ENCODE measurements at regions not wholly inside any gene's neighbourhood (a gene's known extent, or its start where the extent isn't known, plus 50 kb on each side); places are given as distances from the start of the nearest gene placed in this dataset.

DNA sequence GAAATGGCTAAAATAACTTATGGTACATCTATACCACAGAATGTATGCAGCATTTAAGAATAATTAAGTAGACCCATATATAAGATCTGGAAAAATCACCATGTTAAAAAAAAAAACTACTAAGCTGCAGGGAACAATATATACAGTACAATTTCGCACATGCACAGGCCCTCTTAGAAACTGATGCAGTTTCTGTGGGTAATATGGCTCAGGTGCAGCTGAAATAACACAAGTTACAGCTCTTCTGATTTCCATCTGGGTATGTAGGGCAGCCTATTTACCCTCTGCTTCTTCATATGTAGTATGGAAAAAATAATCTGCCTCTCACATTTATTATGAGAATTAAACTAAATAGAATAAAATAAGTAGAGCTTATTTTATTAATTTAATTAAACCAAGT is 82.9 kb downstream of the YIPF5 start:
- H3K4me1 Mint-ChIP-seq: no peaks in the 10 kb centered on the region
- H3K4me1 ChIP-seq (ENCODE audit: control insufficient read depth, insufficient read depth, low read length): no peaks in the 10 kb centered on the region
- H3K9me3 Mint-ChIP-seq: peaks cover 0 to under 1% of the 10 kb centered on the region in 2 donors
- H3K9me3 ChIP-seq (ENCODE audit: control insufficient read depth, insufficient read depth, low read length): no peaks in the 10 kb centered on the region
- intact Hi-C loops (cut with micrococcal nuclease): no loop called here
- DNase-seq: no peak
- H3K4me3 ChIP-seq (ENCODE audit: low read length): no peak overlapping the region
- peaks cover 10% of the 10 kb centered on the region in 2 donors for H3K27me3 Mint-ChIP-seq (ENCODE audit: low read depth in 2 of 2)
- no peaks in the 10 kb centered on the region for H3K36me3 Mint-ChIP-seq
- TF ChIP-seq, protein P1, sequence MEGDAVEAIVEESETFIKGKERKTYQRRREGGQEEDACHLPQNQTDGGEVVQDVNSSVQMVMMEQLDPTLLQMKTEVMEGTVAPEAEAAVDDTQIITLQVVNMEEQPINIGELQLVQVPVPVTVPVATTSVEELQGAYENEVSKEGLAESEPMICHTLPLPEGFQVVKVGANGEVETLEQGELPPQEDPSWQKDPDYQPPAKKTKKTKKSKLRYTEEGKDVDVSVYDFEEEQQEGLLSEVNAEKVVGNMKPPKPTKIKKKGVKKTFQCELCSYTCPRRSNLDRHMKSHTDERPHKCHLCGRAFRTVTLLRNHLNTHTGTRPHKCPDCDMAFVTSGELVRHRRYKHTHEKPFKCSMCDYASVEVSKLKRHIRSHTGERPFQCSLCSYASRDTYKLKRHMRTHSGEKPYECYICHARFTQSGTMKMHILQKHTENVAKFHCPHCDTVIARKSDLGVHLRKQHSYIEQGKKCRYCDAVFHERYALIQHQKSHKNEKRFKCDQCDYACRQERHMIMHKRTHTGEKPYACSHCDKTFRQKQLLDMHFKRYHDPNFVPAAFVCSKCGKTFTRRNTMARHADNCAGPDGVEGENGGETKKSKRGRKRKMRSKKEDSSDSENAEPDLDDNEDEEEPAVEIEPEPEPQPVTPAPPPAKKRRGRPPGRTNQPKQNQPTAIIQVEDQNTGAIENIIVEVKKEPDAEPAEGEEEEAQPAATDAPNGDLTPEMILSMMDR (IDR thresholded peaks at IDR 0.05): no peak
- no peak overlapping the region for H3K4me3 Mint-ChIP-seq
- WGBS (ENCODE audit: insufficient coverage): 80% methylated on average over 1 of the region's 1 CpG
- H3K27ac Mint-ChIP-seq: no peak overlapping the region
- H3K27ac ChIP-seq (ENCODE audit: low read length): no peak overlapping the region
- no peaks in the 10 kb centered on the region for H3K36me3 ChIP-seq (ENCODE audit: control insufficient read depth, insufficient read depth, low read length)
- ATAC-seq: no peak
- H3K27me3 ChIP-seq (ENCODE audit: control insufficient read depth, insufficient read depth, low read length): no peaks in the 10 kb centered on the region

DNA sequence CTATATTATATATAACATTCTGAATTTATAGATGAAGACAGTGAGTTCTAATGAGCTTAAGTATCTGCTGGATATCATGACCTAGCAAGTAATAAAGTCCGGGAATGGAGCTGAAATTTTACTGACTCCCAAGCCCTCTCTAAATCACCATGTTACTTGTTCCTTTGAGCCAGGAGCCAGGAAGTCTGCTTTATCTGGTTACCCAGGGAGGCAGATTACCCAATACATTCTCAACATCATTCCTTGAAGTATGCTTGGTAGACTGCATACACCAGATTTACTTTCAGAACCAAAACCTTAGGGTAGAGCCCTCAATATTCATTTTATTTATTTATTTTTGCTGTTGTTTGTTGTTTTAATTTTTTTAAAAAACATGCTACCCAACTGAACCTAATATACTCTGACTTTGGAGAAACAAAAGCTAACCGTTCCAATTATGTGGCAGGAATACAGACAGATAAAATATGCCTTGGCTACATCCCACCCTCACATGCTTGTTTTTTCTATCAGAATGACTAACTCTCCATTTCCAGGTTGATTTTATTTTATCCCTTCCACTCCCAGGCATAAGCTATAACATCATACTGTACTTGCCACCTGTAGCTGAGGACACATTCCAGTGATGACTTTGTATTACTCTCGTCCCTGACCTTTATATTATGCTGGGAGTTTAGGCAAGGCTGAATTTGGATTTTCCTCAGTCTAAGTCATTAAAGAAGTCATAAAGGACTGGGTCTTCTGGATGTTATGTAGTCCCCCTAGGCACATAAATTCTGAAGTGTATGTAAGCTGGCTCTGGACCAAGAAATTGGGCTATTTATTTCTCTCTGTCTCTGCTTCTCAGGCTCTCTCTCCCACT is 82.0 kb downstream of the YIPF5 start:
- Histone ChIP-seq H3K36me3 (ENCODE audit: control insufficient read depth, insufficient read depth, low read length) (no peaks in the 10 kb centered on the region), H3K4me3 (ENCODE audit: low read length) (no peak overlapping the region), H3K9me3 (ENCODE audit: control insufficient read depth, insufficient read depth, low read length) (no peaks in the 10 kb centered on the region), H3K27me3 (ENCODE audit: control insufficient read depth, insufficient read depth, low read length) (no peaks in the 10 kb centered on the region), H3K27ac (ENCODE audit: low read length) (no peak overlapping the region), H3K4me1 (ENCODE audit: control insufficient read depth, insufficient read depth, low read length) (no peaks in the 10 kb centered on the region)
- Mint-ChIP-seq H3K27me3 (ENCODE audit: low read depth in 2 of 2) (peaks cover 10 to 14% of the 10 kb centered on the region in 2 donors), H3K4me1 (peaks cover 0 to 4% of the 10 kb centered on the region in 2 donors), H3K36me3 (no peaks in the 10 kb centered on the region), H3K27ac (no peak overlapping the region), H3K4me3 (no peak overlapping the region), H3K9me3 (no peaks in the 10 kb centered on the region)
- 90% methylated on average over 3 of the region's 3 CpGs for WGBS (ENCODE audit: insufficient coverage)
- intact Hi-C loops (cut with micrococcal nuclease): no loop called here
- TF ChIP-seq, protein P1 (IDR thresholded peaks at IDR 0.05): no peak
- ATAC-seq (no peak), DNase-seq (no peak)

DNA sequence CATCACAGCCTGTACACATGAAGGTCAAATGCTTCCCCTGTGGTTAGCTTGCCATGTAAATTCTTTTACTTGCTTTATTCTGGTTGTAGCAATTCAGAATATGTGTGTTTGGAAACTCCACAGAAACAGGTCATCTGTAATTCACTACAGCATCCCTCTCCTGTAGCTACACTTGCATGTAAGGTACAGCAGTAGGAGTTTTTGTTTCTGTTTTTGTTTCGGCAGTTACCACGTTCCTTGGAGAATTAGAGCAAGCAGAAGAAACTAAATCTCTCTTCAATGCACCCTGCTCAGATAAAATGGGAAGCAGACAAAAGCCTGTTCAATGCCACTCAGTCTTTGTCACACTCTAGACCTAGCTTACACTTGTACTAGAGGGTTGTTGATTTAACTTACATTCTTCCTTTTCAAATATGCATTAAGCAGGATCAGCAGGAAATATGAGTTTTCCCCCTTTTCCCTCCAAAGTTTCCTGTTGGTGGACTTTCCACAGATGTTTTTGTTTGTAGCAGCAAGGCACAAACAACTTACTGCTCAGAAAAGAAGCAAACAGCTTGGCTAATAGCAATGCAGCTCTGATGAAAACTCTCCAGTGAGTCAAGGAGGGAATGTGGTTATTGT is 80.9 kb downstream of the YIPF5 start:
- DNase-seq: no peak
- peaks cover 5 to 9% of the 10 kb centered on the region in 2 donors for H3K4me1 Mint-ChIP-seq
- H3K36me3 ChIP-seq (ENCODE audit: control insufficient read depth, insufficient read depth, low read length): no peaks in the 10 kb centered on the region
- WGBS (ENCODE audit: insufficient coverage): no CpG with 5 or more reads among the region's 2 CpGs
- H3K4me3 Mint-ChIP-seq: no peak overlapping the region
- intact Hi-C loops (cut with micrococcal nuclease): no loop called here
- H3K27me3 ChIP-seq (ENCODE audit: control insufficient read depth, insufficient read depth, low read length): no peaks in the 10 kb centered on the region
- no peaks in the 10 kb centered on the region for H3K36me3 Mint-ChIP-seq
- TF ChIP-seq, protein P1 (IDR thresholded peaks at IDR 0.05): no peak
- H3K9me3 ChIP-seq (ENCODE audit: control insufficient read depth, insufficient read depth, low read length): no peaks in the 10 kb centered on the region
- no peaks in the 10 kb centered on the region for H3K4me1 ChIP-seq (ENCODE audit: control insufficient read depth, insufficient read depth, low read length)
- no peak overlapping the region for H3K4me3 ChIP-seq (ENCODE audit: low read length)
- no peak overlapping the region for H3K27ac Mint-ChIP-seq
- no peak overlapping the region for H3K27ac ChIP-seq (ENCODE audit: low read length)
- ATAC-seq: no peak
- H3K27me3 Mint-ChIP-seq (ENCODE audit: low read depth in 2 of 2): peaks cover 10 to 14% of the 10 kb centered on the region in 2 donors
- H3K9me3 Mint-ChIP-seq: no peaks in the 10 kb centered on the region

Measured in natural killer cell (primary cell).